ENCODE measurements at regions not wholly inside any gene's neighbourhood (a gene's known extent, or its start where the extent isn't known, plus 50 kb on each side); places are given as distances from the start of the nearest gene placed in this dataset.
"Not testable (repeated sequence)": the region's sequence is repeated elsewhere in the genome, so short reads cannot be mapped to it uniquely, and the experiment has no call there.

DNA sequence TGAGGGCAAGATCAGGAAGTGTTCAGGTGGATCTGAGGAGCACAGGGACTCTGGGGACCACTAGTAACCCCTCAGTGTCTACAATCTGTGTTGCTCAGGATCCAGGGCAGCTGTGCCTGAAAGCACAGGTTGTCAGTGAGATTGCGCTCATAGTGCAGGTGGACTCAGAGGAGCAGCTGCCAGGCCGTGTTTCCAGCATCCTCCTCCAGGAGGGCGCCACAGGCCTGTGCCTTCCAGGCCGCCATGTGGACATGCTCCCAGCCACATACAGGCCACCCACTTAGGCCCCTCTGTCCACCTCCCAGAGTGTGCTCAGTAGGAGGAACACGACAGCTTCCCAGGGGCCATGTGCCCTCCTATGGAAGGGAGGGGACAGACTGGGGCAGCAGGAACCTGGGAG lies 52.9 kb upstream of the GOLGA6L22 start:
- H3K4me3 ChIP-seq; H3K27me3 ChIP-seq; intact Hi-C loops (cut with DNase I); H3K36me3 ChIP-seq (replicated peaks in 1 of 2); H3K27ac ChIP-seq; DNase-seq; H3K4me1 ChIP-seq (replicated peaks in 1 of 2); H3K9me3 ChIP-seq (replicated peaks in 1 of 3): not testable (repeated sequence)
- 84 to 89% methylated on average over 2 to 3 of the region's 5 CpGs; no CpG with 5 or more reads in 2 of the 4 donors for WGBS, 4 donors

Small RNA genes in the stretch of these regions (small RNA-seq; reads per million reads assigned to genes)
- gene AC100757.2 = 0 reads per million in 2 donors

All from adrenal gland (tissue), 9 donors.